ENCODE measurements at regions not wholly inside any gene's neighbourhood (a gene's known extent, or its start where the extent isn't known, plus 50 kb on each side); places are given as distances from the start of the nearest gene placed in this dataset.

- TF ChIP-seq POLR2AphosphoS5 (IDR thresholded peaks at IDR 0.05; ENCODE audit: low read depth, low read length), result no peak
- no peak for TF ChIP-seq TAF1 (IDR thresholded peaks at IDR 0.05; ENCODE audit: borderline replicate concordance, insufficient read depth, low read length)
- TF ChIP-seq FOXP2 (optimal IDR thresholded peaks at IDR 0.05; ENCODE audit: borderline replicate concordance, extremely low read depth, extremely low read length, insufficient read depth), result no peak
- TF ChIP-seq REST (IDR thresholded peaks at IDR 0.05; ENCODE audit: insufficient read depth in 1 of 2, low read depth in 2 of 2, low read length in 2 of 2), result no peak
- no peak for TF ChIP-seq SIN3A (IDR thresholded peaks at IDR 0.05; ENCODE audit: borderline replicate concordance, insufficient read depth, low read length)
These were observed 158.6 kb upstream of the ELAC2 start for GRCh38 chr17:13176436-13176835.

- TF ChIP-seq FOXP2 (optimal IDR thresholded peaks at IDR 0.05; ENCODE audit: borderline replicate concordance, extremely low read depth, extremely low read length, insufficient read depth) (no peak), POLR2AphosphoS5 (IDR thresholded peaks at IDR 0.05; ENCODE audit: low read depth, low read length) (no peak), TAF1 (IDR thresholded peaks at IDR 0.05; ENCODE audit: borderline replicate concordance, insufficient read depth, low read length) (no peak), REST (IDR thresholded peaks at IDR 0.05; ENCODE audit: insufficient read depth in 1 of 2, low read depth in 2 of 2, low read length in 2 of 2) (no peak), SIN3A (IDR thresholded peaks at IDR 0.05; ENCODE audit: borderline replicate concordance, insufficient read depth, low read length) (no peak)
These were observed 154.0 kb upstream of the ELAC2 start for GRCh38 chr17:13171790-13172189.

GRCh38 chr17:13162361-13162760 is 144.5 kb upstream of the ELAC2 start:
- no peak for TF ChIP-seq TAF1 (IDR thresholded peaks at IDR 0.05; ENCODE audit: borderline replicate concordance, insufficient read depth, low read length)

- TF ChIP-seq SIN3A (IDR thresholded peaks at IDR 0.05; ENCODE audit: borderline replicate concordance, insufficient read depth, low read length) (no peak), REST (IDR thresholded peaks at IDR 0.05; ENCODE audit: insufficient read depth in 1 of 2, low read depth in 2 of 2, low read length in 2 of 2) (no peak), POLR2AphosphoS5 (IDR thresholded peaks at IDR 0.05; ENCODE audit: low read depth, low read length) (no peak), TAF1 (IDR thresholded peaks at IDR 0.05; ENCODE audit: borderline replicate concordance, insufficient read depth, low read length) (no peak), FOXP2 (optimal IDR thresholded peaks at IDR 0.05; ENCODE audit: borderline replicate concordance, extremely low read depth, extremely low read length, insufficient read depth) (no peak)
These were observed 143.0 kb upstream of the ELAC2 start for GRCh38 chr17:13160790-13161189.

GRCh38 chr17:13160296-13160695 is 142.5 kb upstream of the ELAC2 start:
- no peak for TF ChIP-seq FOXP2 (optimal IDR thresholded peaks at IDR 0.05; ENCODE audit: borderline replicate concordance, extremely low read depth, extremely low read length, insufficient read depth)
- no peak for TF ChIP-seq TAF1 (IDR thresholded peaks at IDR 0.05; ENCODE audit: borderline replicate concordance, insufficient read depth, low read length)
- TF ChIP-seq POLR2AphosphoS5 (IDR thresholded peaks at IDR 0.05; ENCODE audit: low read depth, low read length), result no peak
- TF ChIP-seq REST (IDR thresholded peaks at IDR 0.05; ENCODE audit: insufficient read depth in 1 of 2, low read depth in 2 of 2, low read length in 2 of 2), result no peak
- TF ChIP-seq SIN3A (IDR thresholded peaks at IDR 0.05; ENCODE audit: borderline replicate concordance, insufficient read depth, low read length), result no peak
